Activated naive CD4-positive, alpha-beta T cell treated with anti-CD3 and anti-CD28 coated beads, Interleukin-2, amount 50 U/mL, for 24 hours (primary cell): ENCODE measurements at regions not wholly inside any gene's neighbourhood (a gene's known extent, or its start where the extent isn't known, plus 50 kb on each side); places are given as distances from the start of the nearest gene placed in this dataset.
"Not testable (repeated sequence)": the region's sequence is repeated elsewhere in the genome, so short reads cannot be mapped to it uniquely, and the experiment has no call there.

ENCODE experiments used
- H3K27ac Mint-ChIP-seq: one replicate; pipeline ENCODE4 v1.8.0; 2021; ENCODE audit warnings: mild to moderate bottlenecking, mixed read lengths
- H3K27me3 Mint-ChIP-seq: one replicate; pipeline ENCODE4 v1.8.0; 2021; ENCODE audit warnings: mixed read lengths
- H3K36me3 Mint-ChIP-seq: one replicate; pipeline ENCODE4 v1.8.0; 2021; ENCODE audit warnings: mixed read lengths
- H3K4me1 Mint-ChIP-seq: one replicate; pipeline ENCODE4 v1.8.0; 2021; ENCODE audit warnings: mixed read lengths
- H3K4me3 Mint-ChIP-seq: one replicate; pipeline ENCODE4 v1.8.0; 2021; ENCODE audit warnings: mild to moderate bottlenecking, mixed read lengths
- H3K9me3 Mint-ChIP-seq: one replicate; pipeline ENCODE4 v1.8.0; 2021; ENCODE audit warnings: mixed read lengths

GRCh38 chr1:194809665-194810064 lies 1623.3 kb upstream of the B3GALT2 start:
- Mint-ChIP-seq H3K36me3 (no peaks in the 10 kb centered on the region), H3K4me3 (no peak overlapping the region), H3K4me1 (no peaks in the 10 kb centered on the region), H3K27me3 (no peaks in the 10 kb centered on the region), H3K9me3 (no peaks in the 10 kb centered on the region), H3K27ac (no peak overlapping the region)

GRCh38 chr1:194809215-194809614 lies 1622.8 kb upstream of the B3GALT2 start:
- Mint-ChIP-seq H3K9me3 (no peaks in the 10 kb centered on the region), H3K36me3 (no peaks in the 10 kb centered on the region), H3K4me1 (no peaks in the 10 kb centered on the region), H3K4me3 (no peak overlapping the region), H3K27me3 (no peaks in the 10 kb centered on the region), H3K27ac (no peak overlapping the region)

GRCh38 chr1:194807530-194808220 lies 1621.3 kb upstream of the B3GALT2 start:
- Mint-ChIP-seq H3K4me1 (no peaks in the 10 kb centered on the region), H3K36me3 (no peaks in the 10 kb centered on the region), H3K27ac (no peak overlapping the region), H3K4me3 (no peak overlapping the region), H3K9me3 (no peaks in the 10 kb centered on the region), H3K27me3 (no peaks in the 10 kb centered on the region)

GRCh38 chr1:194802572-194802971 lies 1616.2 kb upstream of the B3GALT2 start:
- no peak overlapping the region for H3K4me3 Mint-ChIP-seq
- H3K36me3 Mint-ChIP-seq, result no peaks in the 10 kb centered on the region
- H3K4me1 Mint-ChIP-seq, result no peaks in the 10 kb centered on the region
- no peaks in the 10 kb centered on the region for H3K9me3 Mint-ChIP-seq
- H3K27ac Mint-ChIP-seq, result no peak overlapping the region
- no peaks in the 10 kb centered on the region for H3K27me3 Mint-ChIP-seq

- Mint-ChIP-seq H3K36me3 (no peaks in the 10 kb centered on the region), H3K9me3 (no peaks in the 10 kb centered on the region), H3K4me1 (no peaks in the 10 kb centered on the region), H3K27ac (no peak overlapping the region), H3K27me3 (no peaks in the 10 kb centered on the region), H3K4me3 (no peak overlapping the region)
Measured at GRCh38 chr1:194795917-194796593, 1609.6 kb upstream of the B3GALT2 start.

- Mint-ChIP-seq H3K4me3 (no peak overlapping the region), H3K36me3 (no peaks in the 10 kb centered on the region), H3K4me1 (no peaks in the 10 kb centered on the region)
Measured at GRCh38 chr1:194787001-194787400, 1600.6 kb upstream of the B3GALT2 start.

GRCh38 chr1:194786027-194786426 lies 1599.6 kb upstream of the B3GALT2 start:
- Mint-ChIP-seq H3K4me3 (no peak overlapping the region), H3K27ac (no peak overlapping the region), H3K27me3 (no peaks in the 10 kb centered on the region), H3K9me3 (no peaks in the 10 kb centered on the region), H3K4me1 (no peaks in the 10 kb centered on the region), H3K36me3 (no peaks in the 10 kb centered on the region)

More at GRCh38 chr1:194787001-194787400, 1600.6 kb upstream of the B3GALT2 start:
- Mint-ChIP-seq H3K27me3 (no peaks in the 10 kb centered on the region), H3K9me3 (no peaks in the 10 kb centered on the region), H3K27ac (no peak overlapping the region)

DNA sequence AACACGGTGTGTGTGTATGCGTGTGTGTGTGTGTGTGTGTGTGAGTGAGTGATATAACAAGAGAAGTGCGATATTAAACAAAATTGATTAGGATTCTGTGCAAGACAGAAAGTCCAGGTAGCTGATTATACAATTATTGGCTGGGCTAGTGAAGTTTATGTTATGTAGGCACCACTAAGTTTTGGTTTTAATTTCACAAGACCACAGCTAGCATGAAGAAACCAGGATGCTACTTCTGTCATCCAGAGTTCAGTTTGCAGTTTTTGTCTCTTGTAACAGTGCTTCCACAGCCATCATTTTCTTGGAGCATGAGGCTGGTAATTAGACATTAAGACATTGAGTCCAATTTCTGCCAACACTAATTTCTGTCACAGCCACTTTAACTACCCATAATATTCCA lies 1590.2 kb upstream of the B3GALT2 start:
- H3K27me3 Mint-ChIP-seq, result peaks cover 1% of the 10 kb centered on the region
- H3K27ac Mint-ChIP-seq, result no peak overlapping the region
- no peaks in the 10 kb centered on the region for H3K9me3 Mint-ChIP-seq
- H3K4me3 Mint-ChIP-seq, result no peak overlapping the region
- no peaks in the 10 kb centered on the region for H3K36me3 Mint-ChIP-seq
- H3K4me1 Mint-ChIP-seq, result no peaks in the 10 kb centered on the region

DNA sequence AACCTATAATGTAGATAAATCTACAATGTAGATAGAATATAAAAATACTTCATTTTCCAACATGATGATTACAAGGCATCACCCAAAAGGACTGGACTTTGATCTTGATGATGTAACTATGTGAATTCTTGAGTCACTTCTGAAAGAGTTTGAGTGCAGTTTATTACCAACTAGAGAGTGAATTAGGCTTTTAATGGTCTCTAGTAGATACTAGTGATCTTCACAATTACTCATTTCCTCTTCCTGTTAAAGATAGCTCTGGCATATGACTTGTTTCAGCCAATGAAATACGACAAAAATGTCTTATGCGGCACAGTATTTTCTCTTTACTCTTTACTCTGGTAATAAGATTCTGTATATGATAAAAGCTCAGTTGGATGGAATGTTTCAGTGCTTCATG lies 1588.1 kb upstream of the B3GALT2 start:
- Mint-ChIP-seq H3K27ac (no peak overlapping the region), H3K27me3 (no peaks in the 10 kb centered on the region), H3K4me1 (no peaks in the 10 kb centered on the region), H3K4me3 (no peak overlapping the region), H3K9me3 (no peaks in the 10 kb centered on the region), H3K36me3 (no peaks in the 10 kb centered on the region)

DNA sequence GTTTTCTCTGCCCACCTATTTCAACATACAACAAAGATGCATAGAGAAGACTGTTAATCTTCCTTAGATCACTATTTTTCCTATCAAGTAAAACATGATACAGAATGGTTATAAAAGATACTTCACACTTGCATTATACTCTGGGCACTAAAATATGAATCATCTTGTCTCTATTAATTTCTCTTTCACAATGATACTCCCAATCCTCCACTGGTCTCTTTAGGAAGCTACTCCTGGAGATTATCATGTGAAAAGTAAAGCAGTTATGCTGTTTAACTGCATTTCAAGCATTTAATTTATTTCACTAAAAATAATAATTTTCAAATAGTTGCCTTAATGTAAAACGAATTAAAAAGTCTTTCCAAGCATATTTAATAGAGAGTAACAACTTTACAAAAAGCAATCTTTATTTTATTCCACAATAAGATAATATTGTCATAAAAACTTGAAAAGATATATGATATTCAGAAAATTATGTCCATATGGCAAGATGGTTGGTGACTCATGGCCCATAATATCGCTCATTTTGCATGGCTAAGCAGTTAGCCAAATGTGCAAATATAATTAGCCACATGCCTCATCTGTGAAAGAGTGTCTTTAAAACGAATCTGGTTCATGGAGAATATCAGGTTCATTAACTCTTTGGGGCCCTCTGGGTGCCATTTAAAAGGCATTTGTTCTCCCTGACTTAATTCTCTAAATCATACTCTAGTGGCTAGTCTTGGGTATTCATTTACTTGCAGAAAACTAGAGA lies 1569.0 kb upstream of the B3GALT2 start:
- Mint-ChIP-seq H3K27ac (no peak overlapping the region), H3K9me3 (no peaks in the 10 kb centered on the region), H3K4me1 (no peaks in the 10 kb centered on the region), H3K27me3 (no peaks in the 10 kb centered on the region), H3K4me3 (no peak overlapping the region), H3K36me3 (no peaks in the 10 kb centered on the region)

DNA sequence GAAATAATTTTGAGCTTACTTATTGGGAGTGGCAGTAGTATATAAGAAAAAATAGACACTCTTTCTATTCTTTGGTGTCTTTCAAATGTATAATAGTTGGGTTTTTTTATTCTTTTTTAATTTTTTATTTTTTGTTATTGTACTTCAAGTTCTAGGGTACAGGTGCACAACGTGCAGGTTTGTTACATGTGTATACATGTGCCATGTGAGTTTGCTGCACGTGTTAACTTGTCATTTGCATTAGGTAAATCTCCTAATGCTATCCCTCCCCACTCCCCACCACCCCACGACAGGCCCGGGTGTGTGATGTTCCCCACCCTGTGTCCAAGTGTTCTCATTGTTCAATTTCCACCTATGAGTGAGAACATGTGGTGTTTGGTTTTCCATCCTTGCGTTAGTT lies 1552.4 kb upstream of the B3GALT2 start:
- H3K9me3 Mint-ChIP-seq, H3K4me3 Mint-ChIP-seq, H3K4me1 Mint-ChIP-seq, H3K27me3 Mint-ChIP-seq, H3K36me3 Mint-ChIP-seq, H3K27ac Mint-ChIP-seq: not testable (repeated sequence)

DNA sequence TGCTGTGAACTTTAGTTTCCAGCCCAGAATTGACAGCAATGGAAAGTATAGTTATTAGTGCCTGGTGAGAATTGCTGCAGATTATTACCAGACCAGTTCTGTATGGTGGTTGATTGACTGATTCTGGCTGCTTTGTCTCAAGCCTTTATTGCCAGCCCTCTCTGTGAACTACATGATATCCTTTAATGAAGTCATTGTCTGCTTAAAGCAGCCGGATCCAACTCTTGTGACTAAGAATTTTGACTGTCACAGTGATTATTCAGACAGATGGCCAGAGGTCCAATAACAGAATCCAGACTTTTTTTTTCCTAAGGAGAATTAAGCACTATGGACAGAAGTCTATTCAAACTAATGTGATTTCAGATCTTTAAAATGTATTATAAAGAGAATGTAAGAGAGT lies 1548.6 kb upstream of the B3GALT2 start:
- Mint-ChIP-seq H3K36me3 (no peaks in the 10 kb centered on the region), H3K27me3 (no peaks in the 10 kb centered on the region), H3K4me1 (no peaks in the 10 kb centered on the region), H3K9me3 (peaks cover under 1% of the 10 kb centered on the region), H3K27ac (no peak overlapping the region), H3K4me3 (no peak overlapping the region)

DNA sequence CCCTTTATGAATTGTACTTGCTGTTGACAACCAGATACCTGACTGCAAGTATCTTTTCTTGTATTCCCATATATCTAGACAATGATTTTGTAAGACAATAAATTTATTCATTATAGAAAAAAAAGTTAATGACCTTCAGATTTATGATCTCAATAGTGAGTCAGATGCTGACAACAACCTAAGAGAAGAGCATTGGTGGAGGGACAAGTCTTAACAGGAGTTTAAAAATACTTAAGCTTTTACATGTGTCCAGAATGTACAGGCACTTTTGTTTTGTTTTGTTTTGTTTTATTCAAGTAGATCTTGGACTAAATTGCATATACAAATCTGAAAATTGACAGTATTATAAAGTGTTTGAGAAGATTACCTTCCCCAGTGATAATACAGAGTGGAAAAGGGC lies 1544.6 kb upstream of the B3GALT2 start:
- peaks cover 5% of the 10 kb centered on the region for H3K9me3 Mint-ChIP-seq
- no peak overlapping the region for H3K27ac Mint-ChIP-seq
- H3K4me3 Mint-ChIP-seq, result no peak overlapping the region
- H3K36me3 Mint-ChIP-seq, result no peaks in the 10 kb centered on the region
- no peaks in the 10 kb centered on the region for H3K27me3 Mint-ChIP-seq
- no peaks in the 10 kb centered on the region for H3K4me1 Mint-ChIP-seq

DNA sequence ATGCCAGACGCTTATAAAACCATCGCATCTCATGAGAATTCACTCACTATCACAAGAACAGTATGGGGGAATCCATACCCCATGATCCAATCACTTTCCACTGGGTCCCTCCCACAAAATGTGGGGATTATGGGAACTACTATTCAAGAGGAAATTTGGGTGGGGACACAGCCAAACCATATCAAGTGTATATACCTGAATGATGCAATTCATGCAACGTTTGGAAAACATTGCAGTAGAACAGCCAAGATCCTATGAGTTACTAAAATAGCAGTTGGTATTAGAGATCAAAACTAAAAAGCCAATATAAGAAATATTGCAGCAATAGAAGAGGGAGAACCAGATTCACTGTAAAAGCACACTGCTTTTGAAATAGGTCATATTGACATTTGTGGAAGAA lies 1543.9 kb upstream of the B3GALT2 start:
- Mint-ChIP-seq H3K27ac (no peak overlapping the region), H3K4me3 (no peak overlapping the region), H3K36me3 (no peaks in the 10 kb centered on the region), H3K27me3 (no peaks in the 10 kb centered on the region), H3K4me1 (no peaks in the 10 kb centered on the region), H3K9me3 (peaks cover 5% of the 10 kb centered on the region)

DNA sequence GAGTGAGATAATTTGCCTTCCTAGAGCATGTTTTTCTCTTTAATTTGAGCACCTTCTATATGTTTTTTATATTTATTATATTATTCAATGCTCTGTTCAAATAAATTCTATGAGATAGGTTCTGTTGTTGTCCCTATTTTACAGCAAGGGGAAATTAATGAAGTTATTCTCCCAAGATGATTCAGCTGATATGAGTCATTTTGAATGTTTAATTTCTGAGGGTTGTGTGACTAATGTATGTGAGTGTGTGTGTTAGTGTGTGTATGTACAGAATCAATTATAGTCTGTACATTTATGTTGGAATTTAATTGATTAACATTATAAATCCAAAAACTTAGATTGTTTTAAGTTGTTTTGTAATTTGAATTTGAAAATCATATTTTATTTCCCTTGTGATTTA lies 1536.7 kb upstream of the B3GALT2 start:
- H3K4me3 Mint-ChIP-seq, result no peak overlapping the region
- no peaks in the 10 kb centered on the region for H3K9me3 Mint-ChIP-seq
- H3K27ac Mint-ChIP-seq, result no peak overlapping the region
- no peaks in the 10 kb centered on the region for H3K27me3 Mint-ChIP-seq
- no peaks in the 10 kb centered on the region for H3K4me1 Mint-ChIP-seq
- H3K36me3 Mint-ChIP-seq, result no peaks in the 10 kb centered on the region

DNA sequence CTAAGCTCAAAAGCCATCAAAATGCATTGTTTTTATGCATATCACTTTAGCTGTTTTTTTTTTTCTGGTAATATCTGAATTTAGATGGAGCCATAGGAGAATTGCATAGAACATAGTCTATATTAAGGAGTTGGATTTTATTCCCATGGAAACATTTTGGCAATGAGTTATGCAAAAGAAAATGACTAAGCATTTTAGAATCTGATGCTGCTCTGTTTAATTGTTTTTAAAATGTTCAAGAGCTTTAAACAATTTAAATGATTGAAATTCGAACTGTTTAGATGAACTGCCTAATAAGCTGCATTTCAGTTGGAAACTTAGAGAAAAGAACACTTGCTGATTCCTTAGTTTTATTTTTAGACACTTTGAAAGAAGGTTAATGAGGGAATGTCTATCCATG lies 1531.5 kb upstream of the B3GALT2 start:
- Mint-ChIP-seq H3K4me1 (no peaks in the 10 kb centered on the region), H3K27me3 (no peaks in the 10 kb centered on the region), H3K36me3 (no peaks in the 10 kb centered on the region)

More for the DNA sequence above, 1531.5 kb upstream of the B3GALT2 start:
- Mint-ChIP-seq H3K27ac (no peak overlapping the region), H3K4me3 (no peak overlapping the region), H3K9me3 (no peaks in the 10 kb centered on the region)
